A549 (cell line): ENCODE measurements at regions not wholly inside any gene's neighbourhood (a gene's known extent, or its start where the extent isn't known, plus 50 kb on each side); places are given as distances from the start of the nearest gene placed in this dataset.

Experiments
- ATAC-seq, 2 experiments: fragments of 200-7000 bp in 1 of 2; fragments of >200 bp in 1 of 2; cut with Nextera tagmentation in 1 of 2; cut with Tn5 transposase in 1 of 2; 3 replicates each; pipeline versions ENCODE4 v1.8.0 to v1.9.1; 2018 to 2020; ENCODE audit warnings: mild to moderate bottlenecking in 1 of 2, moderate library complexity in 1 of 2
- CTCF ChIA-PET: fragments of 300-600 bp; sonication (Branson Sonifier 250); formaldehyde crosslinking; extraction: SDS; loops from one replicate; lab custom pipeline; 2021; ENCODE audit warnings: antibody characterized with exemption, inconsistent platforms; lab: Yijun Ruan, JAX
- POLR2A ChIA-PET: fragments of 350-600 bp; formaldehyde crosslinking; extraction: SDS; loops from one replicate; lab custom pipeline; 2021; ENCODE audit warnings: antibody characterized with exemption, inconsistent platforms; lab: Yijun Ruan, JAX
- DNase-seq, 2 experiments: peaks; one replicate each; pipeline versions ENCODE4 v3.0.0 to v3.0.0-alpha.2; 2011 to 2016; ENCODE audit warnings: low read depth in 1 of 2, low spot score in 1 of 2
- FAIRE-seq: peaks from 2 replicates; lab custom pipeline; 2011; peaks lifted over from hg19 to GRCh38; lab: Jason Lieb, UNC
- H3K27ac ChIP-seq, 2 experiments: fragments of >200 bp; sonication (Bioruptor Twin); formaldehyde crosslinking; 3 replicates each; pipeline ENCODE4 v1.5.1; 2016 to 2017
- H3K4me1 ChIP-seq: fragments of >200 bp; sonication (Bioruptor Twin); formaldehyde crosslinking; 3 replicates; pipeline ENCODE4 v1.6.1; 2016
- H3K4me2 ChIP-seq: fragments of >200 bp; sonication (Bioruptor Twin); formaldehyde crosslinking; 3 replicates; pipeline ENCODE4 v1.6.1; 2016
- H3K4me3 ChIP-seq: fragments of >200 bp; sonication (Bioruptor Twin); formaldehyde crosslinking; 3 replicates; pipeline ENCODE4 v1.5.1; 2016
- H3K9me3 ChIP-seq: fragments of >200 bp; sonication (Bioruptor Twin); formaldehyde crosslinking; 3 replicates; pipeline ENCODE4 v1.6.1; 2016
- ATOH8 ChIP-seq: fragments of 250-450 bp; sonication (Bioruptor Pico); IDR thresholded peaks from 2 replicates; pipeline ENCODE4 v1.5.0; 2020; ENCODE audit warnings: low read depth, mild to moderate bottlenecking, moderate library complexity
- BHLHE40 ChIP-seq: IDR thresholded peaks from 2 replicates; pipeline ENCODE4 v1.6.1; 2012; ENCODE audit warnings: low read depth, low read length, inconsistent platforms
- CEBPB ChIP-seq, 2 experiments: fragments of >200 bp in 1 of 2; sonication (Bioruptor Twin) in 1 of 2; formaldehyde crosslinking in 1 of 2; IDR thresholded peaks; 2 replicates each; pipeline ENCODE4 v1.6.1; 2012 to 2016
- CHD2 ChIP-seq: fragments of 150-350 bp; IDR thresholded peaks from 2 replicates; pipeline ENCODE4 v1.6.1; 2014; ENCODE audit warnings: low read length; ENCODE audit not compliant: partially characterized antibody
- CHD4 ChIP-seq: fragments of 200-600 bp; sonication (generic); IDR thresholded peaks from 2 replicates; pipeline ENCODE4 v1.6.1; 2016; ENCODE audit warnings: antibody characterized with exemption, mild to moderate bottlenecking, borderline replicate concordance
- E2F6 ChIP-seq: IDR thresholded peaks from 2 replicates; pipeline ENCODE4 v1.6.1; 2012; ENCODE audit warnings: low read depth, borderline replicate concordance
- EHMT2 ChIP-seq: fragments of 200-600 bp; sonication (generic); IDR thresholded peaks from 2 replicates; pipeline ENCODE4 v1.6.1; 2016; ENCODE audit warnings: antibody characterized with exemption, low read depth, mild to moderate bottlenecking, moderate library complexity
- ELK1 ChIP-seq: fragments of 150-350 bp; IDR thresholded peaks from 2 replicates; pipeline ENCODE4 v1.6.1; 2014; ENCODE audit warnings: low read depth, mild to moderate bottlenecking, low read length
- EP300 ChIP-seq, 2 experiments: fragments of >200 bp; sonication (Bioruptor Twin); formaldehyde crosslinking; IDR thresholded peaks; 2 replicates in 1 of 2; 3 replicates in 1 of 2; pipeline ENCODE4 v1.6.1; 2016 to 2017
- ESRRA ChIP-seq: fragments of 150-350 bp; IDR thresholded peaks from 2 replicates; pipeline ENCODE4 v1.6.1; 2014; ENCODE audit warnings: mild to moderate bottlenecking, low read length, borderline replicate concordance
- FOSL2 ChIP-seq, 2 experiments: fragments of 450-650 bp in 1 of 2; fragments of >200 bp in 1 of 2; sonication (Bioruptor Twin) in 1 of 2; formaldehyde crosslinking; IDR thresholded peaks; 2 replicates each; pipeline versions ENCODE4 v1.5.0 to v1.6.1; 2016 to 2020; ENCODE audit warnings: mild to moderate bottlenecking in 1 of 2, moderate library complexity in 1 of 2
- FOXS1 ChIP-seq: fragments of 250-450 bp; sonication (Bioruptor Pico); IDR thresholded peaks from 2 replicates; pipeline ENCODE4 v1.5.0; 2020; ENCODE audit warnings: mild to moderate bottlenecking, moderate library complexity
- HES2 ChIP-seq: fragments of >200 bp; sonication (Bioruptor Twin); formaldehyde crosslinking; IDR thresholded peaks from 2 replicates; pipeline ENCODE4 v1.6.1; 2016
- HEYL ChIP-seq: fragments of 250-450 bp; sonication (Bioruptor Pico); IDR thresholded peaks from 2 replicates; pipeline ENCODE4 v1.8.0; 2021; ENCODE audit warnings: mild to moderate bottlenecking, moderate library complexity
- JUNB ChIP-seq: fragments of >200 bp; sonication (Bioruptor Twin); formaldehyde crosslinking; IDR thresholded peaks from 2 replicates; pipeline ENCODE4 v1.6.1; 2016
- MAFK ChIP-seq: fragments of 450-650 bp; IDR thresholded peaks from 2 replicates; pipeline ENCODE4 v1.6.1; 2014; ENCODE audit not compliant: partially characterized antibody
- MAZ ChIP-seq: fragments of 150-350 bp; IDR thresholded peaks from 2 replicates; pipeline ENCODE4 v1.6.1; 2014; ENCODE audit warnings: antibody characterized with exemption, low read depth, low read length, borderline replicate concordance
- MYC ChIP-seq: IDR thresholded peaks from 2 replicates; pipeline ENCODE4 v1.6.1; 2012; ENCODE audit warnings: mild to moderate bottlenecking, inconsistent platforms, low read length, improper control_type of control experiment, borderline replicate concordance
- NPAS2 ChIP-seq: fragments of 250-450 bp; sonication (Bioruptor Pico); IDR thresholded peaks from 2 replicates; pipeline ENCODE4 v1.8.0; 2022; ENCODE audit warnings: mild to moderate bottlenecking, moderate library complexity, borderline replicate concordance
- PBX3 ChIP-seq: IDR thresholded peaks from 2 replicates; pipeline ENCODE4 v1.6.1; 2012
- RNF2 ChIP-seq: fragments of 200-600 bp; sonication (generic); IDR thresholded peaks from 2 replicates; pipeline ENCODE4 v1.6.1; 2016; ENCODE audit warnings: low read depth, mild to moderate bottlenecking, antibody characterized with exemption, moderate library complexity, borderline replicate concordance
- SMC3 ChIP-seq: fragments of >200 bp; sonication (Bioruptor Twin); formaldehyde crosslinking; IDR thresholded peaks from 3 replicates; pipeline ENCODE4 v1.6.1; 2018; ENCODE audit warnings: inconsistent platforms
- SREBF2 ChIP-seq: fragments of 450-650 bp; IDR thresholded peaks from 2 replicates; pipeline ENCODE4 v1.6.1; 2014; ENCODE audit warnings: mild to moderate bottlenecking, moderate library complexity
- TP53 ChIP-seq: fragments of 250-450 bp; sonication (Bioruptor Pico); IDR thresholded peaks from 2 replicates; pipeline ENCODE4 v1.5.0; 2021; ENCODE audit warnings: mild to moderate bottlenecking, moderate library complexity
- ZC3H11A ChIP-seq: fragments of 450-650 bp; IDR thresholded peaks from 2 replicates; pipeline ENCODE4 v1.6.1; 2014; ENCODE audit warnings: antibody characterized with exemption, mild to moderate bottlenecking
- ZFP36 ChIP-seq: fragments of 450-650 bp; IDR thresholded peaks from 2 replicates; pipeline ENCODE4 v1.6.1; 2014; ENCODE audit warnings: borderline replicate concordance; ENCODE audit not compliant: partially characterized antibody
- WGBS: methylation state at CpG from one replicate; pipeline ENCODE4 v1.1.6; 2017; ENCODE audit errors: missing lambda C conversion rate; 5-methylcytosine and 5-hydroxymethylcytosine counted together
- TF ChIP-seq, protein P1 (sequence below): fragments of >200 bp; sonication (Bioruptor Twin); formaldehyde crosslinking; IDR thresholded peaks from 3 replicates; pipeline ENCODE4 v1.6.1; 2016

DNA sequence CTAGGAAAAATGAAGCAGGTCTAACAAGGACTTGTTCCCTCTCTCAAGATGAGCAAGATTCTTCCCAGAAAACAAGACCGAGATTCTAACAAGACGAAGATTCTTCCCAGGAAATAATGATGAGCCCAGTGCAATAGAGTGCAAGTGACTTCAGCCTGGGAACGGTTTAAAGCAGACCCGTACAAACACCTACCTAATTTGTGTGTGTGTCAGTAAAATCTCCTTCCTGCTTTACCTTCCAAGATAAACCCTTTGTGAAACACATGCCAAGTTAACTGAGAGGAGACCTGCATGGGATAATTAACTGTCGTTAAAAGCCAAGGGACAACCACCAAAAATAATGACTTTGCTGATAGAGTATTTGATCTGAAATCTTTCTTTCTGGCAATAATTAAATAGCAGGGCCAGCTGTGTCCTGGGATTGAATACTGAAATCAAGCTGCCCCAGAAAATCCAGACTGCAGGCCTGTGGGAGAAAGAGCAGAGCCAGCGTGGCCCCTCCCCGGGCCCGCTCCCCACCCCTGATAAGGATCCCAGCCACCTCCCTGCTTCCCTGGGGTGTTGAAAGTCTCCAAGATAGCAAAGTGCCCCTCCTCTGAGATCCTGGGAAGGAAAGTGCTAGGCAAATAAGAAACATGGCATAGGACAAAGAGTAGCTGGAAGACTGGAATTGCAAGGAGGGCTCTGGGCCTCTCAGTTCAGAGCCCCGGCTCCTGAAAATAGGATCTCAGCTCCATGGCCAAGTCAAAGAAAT is 145.5 kb downstream of the CYP26B1 start:
- FAIRE-seq (no peak), DNase-seq (no peak), ATAC-seq (no peak)
- ChIA-PET POLR2A (no interaction called here), CTCF (interaction anchor here (1.4 kb wide), 1 partner anchor 78 kb away, joined by 7 read pairs; no protein-coding TSS in a partner anchor)
- Histone ChIP-seq H3K4me3 (no peak overlapping the region), H3K4me2 (no peak overlapping the region), H3K9me3 (no peaks in the 10 kb centered on the region), H3K4me1 (no peaks in the 10 kb centered on the region), H3K27ac (no peak overlapping the region)
- TF ChIP-seq ZFP36 (no peak), TP53 (CRISPR knock-in tag) (no peak), ELK1 (no peak), HEYL (CRISPR knock-in tag) (no peak), EHMT2 (no peak), NPAS2 (CRISPR knock-in tag) (no peak), FOSL2 (IDR thresholded peaks at IDR 0.05) (no peak), FOSL2 (CRISPR knock-in tag; IDR thresholded peaks at IDR 0.05) (no peak), CHD2 (no peak), MAFK (no peak), SMC3 (no peak)
- 81% methylated on average over 9 of the region's 9 CpGs for WGBS

DNA sequence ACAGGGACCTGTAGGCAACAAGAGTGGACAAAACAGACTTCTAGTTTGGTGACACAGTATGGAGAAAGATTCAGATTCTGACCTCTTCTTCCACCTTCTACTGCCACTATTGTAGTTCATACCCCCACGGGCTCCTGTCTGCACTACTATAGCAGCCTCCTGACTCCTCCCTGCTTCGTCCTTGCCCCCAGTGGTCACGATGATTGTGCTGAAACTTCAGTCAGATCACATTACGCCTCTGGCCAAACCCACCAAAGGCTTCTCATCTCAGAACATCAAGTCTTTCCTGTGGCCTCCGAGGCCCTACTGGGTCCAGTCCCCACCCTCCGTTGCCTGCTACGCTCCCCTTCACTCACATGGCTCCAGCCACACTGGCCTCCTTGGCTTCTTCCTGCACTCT is 147.6 kb downstream of the CYP26B1 start:
- no peaks in the 10 kb centered on the region for H3K4me1 ChIP-seq
- peak in 1 of 2 experiments; percentile 28; a peak in 2 of 6 replicates for ATAC-seq

GRCh38 chr2:71999580-71999979 is 148.1 kb downstream of the CYP26B1 start:
- H3K9me3 ChIP-seq = no peaks in the 10 kb centered on the region
- ChIA-PET CTCF (interaction anchor here (0.7 kb wide), 1 partner anchor 144 kb away, joined by 3 read pairs; no protein-coding TSS in a partner anchor), POLR2A (no interaction called here)
- no peak overlapping the region for H3K4me2 ChIP-seq
- no peak for TF ChIP-seq E2F6
- TF ChIP-seq HES2 = no peak
- TF ChIP-seq CEBPB (IDR thresholded peaks at IDR 0.05) = no peak
- no peak for TF ChIP-seq FOXS1 (CRISPR knock-in tag)
- TF ChIP-seq RNF2 = no peak
- no peak for TF ChIP-seq JUNB
- no peak for TF ChIP-seq ZC3H11A
- TF ChIP-seq EHMT2 = no peak
- TF ChIP-seq PBX3 = no peak
- TF ChIP-seq SREBF2 = no peak
- TF ChIP-seq EP300 (IDR thresholded peaks at IDR 0.05) = no peak
- TF ChIP-seq ATOH8 (CRISPR knock-in tag) = no peak
- no peak for TF ChIP-seq MYC
- TF ChIP-seq CHD4 = no peak
- no peak for TF ChIP-seq MAZ
- no peak for TF ChIP-seq MAFK
- TF ChIP-seq BHLHE40 = no peak
- no peak for TF ChIP-seq ESRRA
- WGBS = 55% methylated on average over 5 of the region's 5 CpGs
- FAIRE-seq (no peak), ATAC-seq (no peak), DNase-seq (no peak)
- H3K4me3 ChIP-seq = no peak overlapping the region
- H3K4me1 ChIP-seq = no peaks in the 10 kb centered on the region
- H3K27ac ChIP-seq = no peak overlapping the region

More for the DNA sequence above, 147.6 kb downstream of the CYP26B1 start:
- POLR2A ChIA-PET = no interaction called here
- 50% methylated on average over 7 of the region's 7 CpGs for WGBS
- H3K9me3 ChIP-seq = no peaks in the 10 kb centered on the region
- no peak for DNase-seq
- CTCF ChIA-PET = no interaction called here
- no peak for TF ChIP-seq FOXS1 (CRISPR knock-in tag)
- TF ChIP-seq, protein P1, sequence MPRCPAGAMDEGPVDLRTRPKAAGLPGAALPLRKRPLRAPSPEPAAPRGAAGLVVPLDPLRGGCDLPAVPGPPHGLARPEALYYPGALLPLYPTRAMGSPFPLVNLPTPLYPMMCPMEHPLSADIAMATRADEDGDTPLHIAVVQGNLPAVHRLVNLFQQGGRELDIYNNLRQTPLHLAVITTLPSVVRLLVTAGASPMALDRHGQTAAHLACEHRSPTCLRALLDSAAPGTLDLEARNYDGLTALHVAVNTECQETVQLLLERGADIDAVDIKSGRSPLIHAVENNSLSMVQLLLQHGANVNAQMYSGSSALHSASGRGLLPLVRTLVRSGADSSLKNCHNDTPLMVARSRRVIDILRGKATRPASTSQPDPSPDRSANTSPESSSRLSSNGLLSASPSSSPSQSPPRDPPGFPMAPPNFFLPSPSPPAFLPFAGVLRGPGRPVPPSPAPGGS = no peak
- TF ChIP-seq, all 56 proteins: peak for 0
- Histone ChIP-seq H3K4me3 (no peak overlapping the region), H3K27ac (no peak overlapping the region), H3K4me2 (no peak overlapping the region)
- FAIRE-seq = no peak
